Neural progenitor cell (in vitro differentiated cells): ENCODE measurements at regions not wholly inside any gene's neighbourhood (a gene's known extent, or its start where the extent isn't known, plus 50 kb on each side); places are given as distances from the start of the nearest gene placed in this dataset.

Experiments
- DNase-seq: peaks from one replicate; pipeline ENCODE4 v3.0.0-alpha.2; 2016; ENCODE audit warnings: low spot score
- H2AFZ ChIP-seq: fragments of 200-600 bp; sonication (generic); replicated peaks from 2 replicates; pipeline ENCODE4 v1.6.1; 2016; ENCODE audit warnings: antibody characterized with exemption
- H3F3A ChIP-seq: fragments of 200-600 bp; sonication (generic); 2 replicates; pipeline ENCODE4 v1.6.1; 2016; ENCODE audit warnings: antibody characterized with exemption, low read depth
- H3K27ac ChIP-seq: fragments of 200-600 bp; sonication (generic); 2 replicates; pipeline ENCODE4 v1.5.1; 2016; ENCODE audit warnings: mild to moderate bottlenecking
- H3K27me3 ChIP-seq: fragments of 200-600 bp; sonication (generic); 2 replicates; pipeline ENCODE4 v1.6.1; 2016; ENCODE audit warnings: mild to moderate bottlenecking, moderate library complexity
- H3K36me3 ChIP-seq: fragments of 200-600 bp; sonication (generic); 2 replicates; pipeline ENCODE4 v1.5.1; 2016
- H3K4me1 ChIP-seq: fragments of 200-600 bp; sonication (generic); 2 replicates; pipeline ENCODE4 v1.6.1; 2016; ENCODE audit warnings: mixed run types
- H3K4me2 ChIP-seq: fragments of 200-600 bp; sonication (generic); 2 replicates; pipeline ENCODE4 v1.6.1; 2016
- H3K4me3 ChIP-seq: fragments of 200-600 bp; sonication (generic); 2 replicates; pipeline ENCODE4 v1.5.1; 2016
- H3K79me2 ChIP-seq: fragments of 200-600 bp; sonication (generic); 2 replicates; pipeline ENCODE4 v1.6.1; 2016; ENCODE audit warnings: low read depth
- H3K9ac ChIP-seq: fragments of 200-600 bp; sonication (generic); 2 replicates; pipeline ENCODE4 v1.6.1; 2016
- H3K9me3 ChIP-seq: fragments of 200-600 bp; sonication (generic); 2 replicates; pipeline ENCODE4 v1.5.1; 2016; ENCODE audit warnings: low read depth
- H4K20me1 ChIP-seq: fragments of 200-600 bp; sonication (generic); 2 replicates; pipeline ENCODE4 v1.6.1; 2016; ENCODE audit warnings: low read depth
- H3K27ac Mint-ChIP-seq: 3 replicates; pipeline ENCODE4 v1.8.0; 2021; ENCODE audit warnings: mixed read lengths
- H3K27me3 Mint-ChIP-seq: 2 replicates; pipeline ENCODE4 v1.8.0; 2022; ENCODE audit warnings: low read depth, mild to moderate bottlenecking, inconsistent platforms, moderate library complexity, mixed read lengths; ENCODE audit not compliant: insufficient read depth
- H3K36me3 Mint-ChIP-seq: 3 replicates; pipeline ENCODE4 v1.8.0; 2021; ENCODE audit warnings: mixed read lengths
- H3K4me1 Mint-ChIP-seq: 3 replicates; pipeline ENCODE4 v1.8.0; 2021; ENCODE audit warnings: mixed read lengths
- H3K4me3 Mint-ChIP-seq: 3 replicates; pipeline ENCODE4 v1.8.0; 2021; ENCODE audit warnings: mild to moderate bottlenecking, moderate library complexity, mixed read lengths
- H3K9me3 Mint-ChIP-seq: 3 replicates; pipeline ENCODE4 v1.8.0; 2020; ENCODE audit warnings: mixed read lengths
- EZH2 ChIP-seq: fragments of 200-600 bp; sonication (generic); IDR thresholded peaks from 2 replicates; pipeline ENCODE4 v1.6.1; 2017; ENCODE audit warnings: antibody characterized with exemption, mild to moderate bottlenecking, moderate library complexity
- EZH2phosphoT487 ChIP-seq: fragments of 200-600 bp; sonication (generic); IDR thresholded peaks from 2 replicates; pipeline ENCODE4 v1.6.1; 2017; ENCODE audit warnings: antibody characterized with exemption
- TF ChIP-seq, protein P1 (sequence below): fragments of 200-600 bp; sonication (generic); IDR thresholded peaks from 2 replicates; pipeline ENCODE4 v1.5.1; 2017; ENCODE audit warnings: antibody characterized with exemption, mild to moderate bottlenecking

- no peaks in the 10 kb centered on the region for H3K4me1 Mint-ChIP-seq
- Histone ChIP-seq H3F3A (no peaks in the 10 kb centered on the region), H4K20me1 (no peaks in the 10 kb centered on the region), H3K36me3 (no peaks in the 10 kb centered on the region), H3K4me1 (no peaks in the 10 kb centered on the region), H3K9ac (no peak overlapping the region), H3K27me3 (no peaks in the 10 kb centered on the region), H3K79me2 (no peaks in the 10 kb centered on the region), H3K4me3 (no peak overlapping the region), H2AFZ (no peak overlapping the region), H3K4me2 (no peak overlapping the region), H3K27ac (no peak overlapping the region), H3K9me3 (no peaks in the 10 kb centered on the region)
- TF ChIP-seq, protein P1, sequence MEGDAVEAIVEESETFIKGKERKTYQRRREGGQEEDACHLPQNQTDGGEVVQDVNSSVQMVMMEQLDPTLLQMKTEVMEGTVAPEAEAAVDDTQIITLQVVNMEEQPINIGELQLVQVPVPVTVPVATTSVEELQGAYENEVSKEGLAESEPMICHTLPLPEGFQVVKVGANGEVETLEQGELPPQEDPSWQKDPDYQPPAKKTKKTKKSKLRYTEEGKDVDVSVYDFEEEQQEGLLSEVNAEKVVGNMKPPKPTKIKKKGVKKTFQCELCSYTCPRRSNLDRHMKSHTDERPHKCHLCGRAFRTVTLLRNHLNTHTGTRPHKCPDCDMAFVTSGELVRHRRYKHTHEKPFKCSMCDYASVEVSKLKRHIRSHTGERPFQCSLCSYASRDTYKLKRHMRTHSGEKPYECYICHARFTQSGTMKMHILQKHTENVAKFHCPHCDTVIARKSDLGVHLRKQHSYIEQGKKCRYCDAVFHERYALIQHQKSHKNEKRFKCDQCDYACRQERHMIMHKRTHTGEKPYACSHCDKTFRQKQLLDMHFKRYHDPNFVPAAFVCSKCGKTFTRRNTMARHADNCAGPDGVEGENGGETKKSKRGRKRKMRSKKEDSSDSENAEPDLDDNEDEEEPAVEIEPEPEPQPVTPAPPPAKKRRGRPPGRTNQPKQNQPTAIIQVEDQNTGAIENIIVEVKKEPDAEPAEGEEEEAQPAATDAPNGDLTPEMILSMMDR = no peak
- no peak for TF ChIP-seq EZH2
- TF ChIP-seq EZH2phosphoT487 = no peak
- H3K9me3 Mint-ChIP-seq = peaks cover 3% of the 10 kb centered on the region
- no peak overlapping the region for H3K4me3 Mint-ChIP-seq
- no peak overlapping the region for H3K27ac Mint-ChIP-seq
- H3K36me3 Mint-ChIP-seq = no peaks in the 10 kb centered on the region
- H3K27me3 Mint-ChIP-seq = no peaks in the 10 kb centered on the region
- DNase-seq = no peak
Observed at GRCh38 chr16:79703066-79703465, 102.5 kb upstream of the MAF start.

GRCh38 chr16:79698341-79698753 is 97.8 kb upstream of the MAF start:
- Histone ChIP-seq H3K27ac (no peak overlapping the region), H3K79me2 (no peaks in the 10 kb centered on the region), H3K4me1 (no peaks in the 10 kb centered on the region), H3K36me3 (no peaks in the 10 kb centered on the region), H4K20me1 (no peaks in the 10 kb centered on the region), H2AFZ (no peak overlapping the region), H3K4me3 (no peak overlapping the region), H3K9ac (no peak overlapping the region), H3K27me3 (no peaks in the 10 kb centered on the region), H3K9me3 (no peaks in the 10 kb centered on the region), H3K4me2 (no peak overlapping the region), H3F3A (no peaks in the 10 kb centered on the region)
- H3K27me3 Mint-ChIP-seq = peaks cover 2% of the 10 kb centered on the region
- no peaks in the 10 kb centered on the region for H3K36me3 Mint-ChIP-seq
- H3K27ac Mint-ChIP-seq = no peak overlapping the region
- no peaks in the 10 kb centered on the region for H3K4me1 Mint-ChIP-seq
- TF ChIP-seq, protein P1 = no peak
- TF ChIP-seq EZH2 (no peak), EZH2phosphoT487 (no peak)
- peaks cover 5% of the 10 kb centered on the region for H3K9me3 Mint-ChIP-seq
- no peak overlapping the region for H3K4me3 Mint-ChIP-seq
- no peak for DNase-seq

DNA sequence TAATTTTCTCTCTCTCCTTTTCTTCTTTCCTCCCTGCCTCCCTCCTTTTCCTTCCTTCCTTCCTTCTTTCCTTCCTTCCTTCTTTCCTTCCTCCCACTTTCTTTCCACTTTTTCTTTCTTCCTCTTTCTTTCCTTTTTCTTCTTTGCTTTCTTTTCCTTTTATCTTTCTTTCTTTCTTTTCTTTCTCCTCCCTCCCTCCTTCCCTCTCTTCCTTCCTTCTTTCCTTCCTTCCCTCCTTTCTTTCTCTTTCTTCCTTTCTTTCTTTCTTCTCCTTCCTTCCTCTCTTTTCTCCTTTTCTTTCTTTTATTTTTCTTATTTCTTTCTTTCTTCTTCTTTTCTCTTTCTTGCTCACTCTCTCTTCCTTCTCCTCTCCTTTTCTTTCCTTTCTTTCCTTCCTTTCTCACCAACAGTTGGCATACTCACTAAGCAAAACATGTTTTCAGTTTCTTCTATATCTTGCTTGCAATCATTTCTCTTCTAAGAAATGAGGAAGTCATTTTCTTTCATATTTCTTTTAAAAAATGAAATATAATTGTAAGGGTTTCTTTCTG is 97.1 kb upstream of the MAF start:
- Mint-ChIP-seq H3K9me3 (peaks cover 4% of the 10 kb centered on the region), H3K4me3 (no peak overlapping the region), H3K27me3 (peaks cover 2% of the 10 kb centered on the region), H3K4me1 (no peaks in the 10 kb centered on the region), H3K27ac (no peak overlapping the region), H3K36me3 (no peaks in the 10 kb centered on the region)
- Histone ChIP-seq H3K27me3 (no peaks in the 10 kb centered on the region), H2AFZ (no peak overlapping the region), H3K4me3 (no peak overlapping the region), H3K4me1 (no peaks in the 10 kb centered on the region), H3K79me2 (no peaks in the 10 kb centered on the region), H3K36me3 (no peaks in the 10 kb centered on the region), H3K4me2 (no peak overlapping the region), H3K9ac (no peak overlapping the region), H3F3A (no peaks in the 10 kb centered on the region), H3K9me3 (no peaks in the 10 kb centered on the region), H3K27ac (no peak overlapping the region), H4K20me1 (no peaks in the 10 kb centered on the region)
- no peak for DNase-seq
- TF ChIP-seq, protein P1 = no peak
- no peak for TF ChIP-seq EZH2
- TF ChIP-seq EZH2phosphoT487 = no peak
